Ishikawa (cell line): ENCODE measurements at regions not wholly inside any gene's neighbourhood (a gene's known extent, or its start where the extent isn't known, plus 50 kb on each side); places are given as distances from the start of the nearest gene placed in this dataset.

ENCODE experiments used
- EP300 ChIP-seq: IDR thresholded peaks from 2 replicates; pipeline ENCODE4 v1.6.1; 2012; ENCODE audit warnings: borderline replicate concordance
- RAD21 ChIP-seq: IDR thresholded peaks from 2 replicates; pipeline ENCODE4 v1.6.1; 2012; ENCODE audit warnings: low read depth
- YY1 ChIP-seq: IDR thresholded peaks from 2 replicates; pipeline ENCODE4 v1.6.1; 2012; ENCODE audit warnings: low read depth

- TF ChIP-seq YY1 (no peak), EP300 (no peak), RAD21 (no peak)
Measured at GRCh38 chr14:82502043-82502442, 968.4 kb upstream of the SEL1L start.
